22Rv1 (cell line): ENCODE measurements at regions not wholly inside any gene's neighbourhood (a gene's known extent, or its start where the extent isn't known, plus 50 kb on each side); places are given as distances from the start of the nearest gene placed in this dataset.

ENCODE experiments used
- ZFX ChIP-seq: fragments of 450-650 bp; IDR thresholded peaks from 2 replicates; pipeline ENCODE4 v1.6.1; 2017; ENCODE audit warnings: antibody characterized with exemption, borderline replicate concordance
- TF ChIP-seq, protein P1 (sequence below): fragments of 450-650 bp; IDR thresholded peaks from 2 replicates; pipeline ENCODE4 v1.5.1; 2017; ENCODE audit warnings: mild to moderate bottlenecking

DNA sequence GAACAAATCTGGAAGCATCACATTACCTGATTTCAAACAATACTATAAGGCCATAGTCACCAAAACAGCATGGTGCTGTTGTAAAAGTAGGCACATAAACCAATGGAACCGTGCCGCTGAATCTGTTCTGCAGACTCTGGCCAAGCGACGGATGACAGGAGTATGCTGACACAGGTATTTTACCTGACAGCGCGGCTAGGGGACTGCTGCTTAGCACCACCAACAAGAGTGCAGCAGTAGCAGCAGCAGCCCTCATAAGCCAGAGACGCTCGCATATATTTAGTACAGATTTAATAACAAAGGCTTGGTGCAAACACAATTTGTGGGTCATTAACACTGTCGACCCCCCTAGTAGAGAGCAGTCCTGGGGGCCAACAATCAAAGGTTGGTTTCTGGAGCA lies 677.6 kb upstream of the LMO3 start:
- TF ChIP-seq, protein P1, sequence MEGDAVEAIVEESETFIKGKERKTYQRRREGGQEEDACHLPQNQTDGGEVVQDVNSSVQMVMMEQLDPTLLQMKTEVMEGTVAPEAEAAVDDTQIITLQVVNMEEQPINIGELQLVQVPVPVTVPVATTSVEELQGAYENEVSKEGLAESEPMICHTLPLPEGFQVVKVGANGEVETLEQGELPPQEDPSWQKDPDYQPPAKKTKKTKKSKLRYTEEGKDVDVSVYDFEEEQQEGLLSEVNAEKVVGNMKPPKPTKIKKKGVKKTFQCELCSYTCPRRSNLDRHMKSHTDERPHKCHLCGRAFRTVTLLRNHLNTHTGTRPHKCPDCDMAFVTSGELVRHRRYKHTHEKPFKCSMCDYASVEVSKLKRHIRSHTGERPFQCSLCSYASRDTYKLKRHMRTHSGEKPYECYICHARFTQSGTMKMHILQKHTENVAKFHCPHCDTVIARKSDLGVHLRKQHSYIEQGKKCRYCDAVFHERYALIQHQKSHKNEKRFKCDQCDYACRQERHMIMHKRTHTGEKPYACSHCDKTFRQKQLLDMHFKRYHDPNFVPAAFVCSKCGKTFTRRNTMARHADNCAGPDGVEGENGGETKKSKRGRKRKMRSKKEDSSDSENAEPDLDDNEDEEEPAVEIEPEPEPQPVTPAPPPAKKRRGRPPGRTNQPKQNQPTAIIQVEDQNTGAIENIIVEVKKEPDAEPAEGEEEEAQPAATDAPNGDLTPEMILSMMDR: no peak
- TF ChIP-seq ZFX: no peak
